HG02588 (cell line): ENCODE measurements at regions not wholly inside any gene's neighbourhood (a gene's known extent, or its start where the extent isn't known, plus 50 kb on each side); places are given as distances from the start of the nearest gene placed in this dataset.
"Not testable (repeated sequence)": the region's sequence is repeated elsewhere in the genome, so short reads cannot be mapped to it uniquely, and the experiment has no call there.

Experiments
- ATAC-seq: cut with Tn5 transposase; IDR thresholded peaks from one replicate; pipeline ENCODE4 v1.9.1; 2021; ENCODE audit warnings: mild to moderate bottlenecking, moderate library complexity; ENCODE audit not compliant: unreplicated experiment

DNA sequence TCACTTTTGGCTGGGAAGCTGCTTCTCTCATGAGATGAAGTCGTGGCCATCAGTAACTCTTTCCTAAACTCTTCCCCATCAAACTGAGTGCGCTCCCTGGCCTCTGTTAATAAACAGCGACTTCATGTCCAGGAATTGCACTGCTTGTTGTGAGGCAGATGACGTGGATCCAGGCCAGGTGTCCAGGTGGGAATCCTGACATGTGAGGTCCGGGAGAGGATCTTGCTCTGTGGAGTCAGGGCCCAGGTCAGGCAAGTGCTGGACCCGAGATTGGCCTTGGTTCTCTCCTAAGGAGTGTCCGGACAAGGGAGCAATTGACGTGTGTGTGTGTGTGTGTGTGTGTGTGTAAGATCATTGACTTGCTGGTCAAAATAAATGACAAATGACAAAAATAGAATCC is 362.7 kb downstream of the GLRX3 start:
- no peak for ATAC-seq

DNA sequence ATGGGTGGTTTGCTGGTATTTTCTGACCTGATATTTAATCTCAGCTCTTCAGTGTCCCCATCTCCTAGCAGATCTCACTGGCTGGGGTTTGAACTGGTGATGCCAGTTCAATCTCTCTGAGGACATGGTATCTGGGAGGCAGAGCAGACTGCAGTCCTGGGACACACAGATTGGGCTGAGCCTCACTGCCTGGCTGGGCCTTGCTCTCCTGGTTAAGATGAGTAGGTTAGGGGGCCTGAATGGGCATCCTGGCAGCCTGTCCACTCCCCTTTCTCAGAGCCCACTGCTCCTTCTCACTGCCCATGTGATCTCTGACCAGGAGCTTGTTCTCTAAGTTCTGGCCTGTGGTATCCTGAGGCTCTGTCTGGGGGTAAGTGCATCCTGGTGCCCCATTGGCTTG is 363.4 kb downstream of the GLRX3 start:
- ATAC-seq: no peak

DNA sequence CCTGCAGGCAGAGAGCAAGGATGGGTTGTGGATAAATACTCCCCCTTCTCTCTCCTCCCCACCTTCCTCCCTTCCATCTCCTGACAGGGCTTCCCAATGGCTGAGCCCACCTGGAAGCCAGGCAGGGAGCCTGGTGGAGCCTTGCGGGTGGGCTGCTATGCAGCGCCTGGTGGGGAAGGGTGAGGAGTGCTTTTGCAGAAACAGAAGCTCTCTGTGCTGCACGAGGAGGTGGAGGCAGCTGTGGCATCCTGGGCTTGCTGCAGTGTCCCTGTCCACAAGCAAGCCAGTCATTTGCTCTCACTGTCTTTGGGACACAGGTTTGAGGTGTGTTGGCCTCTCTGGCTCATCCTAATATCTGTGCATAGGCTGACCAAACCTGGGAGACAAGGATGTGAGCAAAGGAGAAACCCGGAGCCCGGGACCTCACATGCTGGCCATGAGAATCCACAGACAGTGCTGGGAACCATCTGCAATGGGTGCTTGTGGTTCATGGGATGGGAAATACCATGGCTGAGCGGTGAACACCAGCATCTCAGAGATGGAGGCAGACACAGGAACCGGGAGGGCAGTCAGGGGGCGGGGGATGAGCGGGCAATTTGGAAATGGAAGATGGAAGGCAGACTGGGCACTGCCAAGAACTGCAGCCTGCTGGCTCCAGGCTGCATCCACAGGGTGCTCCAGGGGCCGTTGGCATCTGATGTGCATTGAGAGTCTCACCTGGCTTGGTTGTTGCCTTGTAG is 364.2 kb downstream of the GLRX3 start:
- ATAC-seq: no peak

DNA sequence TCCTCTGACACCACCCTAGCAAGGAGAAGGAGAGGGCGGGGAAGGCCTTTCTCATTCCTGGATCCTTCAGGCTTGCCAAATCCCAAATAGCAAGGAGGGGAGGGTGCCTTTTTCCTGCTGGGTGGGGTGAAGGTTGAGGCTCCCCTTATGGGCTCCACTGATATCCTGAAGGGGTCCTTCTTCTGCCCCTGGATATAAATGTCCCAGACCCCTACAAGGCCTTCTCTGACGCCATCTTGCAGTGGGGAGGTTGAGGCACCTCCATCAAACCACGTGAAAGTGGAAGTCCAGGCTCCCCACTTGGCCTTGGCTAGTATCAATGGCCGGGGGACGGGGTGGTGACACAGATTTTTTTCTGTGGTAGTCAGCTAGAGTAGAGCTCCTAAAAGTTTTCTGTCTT is 371.3 kb downstream of the GLRX3 start:
- ATAC-seq: no peak

DNA sequence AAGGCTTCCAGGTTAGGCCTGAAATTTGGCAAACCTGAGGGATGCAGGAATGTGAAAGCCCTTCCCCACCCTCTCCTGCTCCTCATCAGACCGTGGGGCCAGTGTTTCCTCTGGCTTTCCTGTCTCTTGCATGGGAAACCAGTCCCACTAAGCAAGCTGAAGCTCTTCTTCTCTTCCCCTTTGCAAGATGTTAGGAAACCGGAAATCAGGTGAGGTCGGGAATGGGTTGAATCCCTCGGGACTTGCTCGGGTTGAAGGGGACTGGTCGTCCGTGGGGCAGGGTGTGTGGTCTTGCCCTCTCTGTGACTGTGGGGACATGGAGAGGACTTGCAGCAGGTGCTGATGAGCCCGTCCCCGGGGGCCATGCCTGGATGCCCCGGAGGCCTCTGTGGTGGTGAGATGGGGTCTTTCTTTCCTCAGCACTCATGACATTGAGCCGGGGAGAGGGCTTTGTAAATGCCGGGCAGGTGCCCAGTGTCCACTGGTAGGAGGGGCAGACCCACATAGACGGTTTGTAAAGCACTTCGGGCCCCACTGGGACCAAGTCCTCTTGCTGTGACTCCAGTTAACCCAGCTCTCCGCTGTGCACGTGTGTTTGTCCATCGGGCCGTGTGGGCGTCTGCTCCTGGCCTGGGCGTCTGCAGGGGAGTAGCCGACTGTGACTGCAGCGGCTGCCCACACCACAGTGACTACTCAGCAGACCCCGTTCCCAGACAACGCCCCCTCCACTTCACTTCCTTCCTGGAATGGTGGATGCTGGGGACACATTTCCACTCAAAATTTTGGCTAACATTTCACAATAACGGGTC is 373.9 kb downstream of the GLRX3 start:
- ATAC-seq: no peak

DNA sequence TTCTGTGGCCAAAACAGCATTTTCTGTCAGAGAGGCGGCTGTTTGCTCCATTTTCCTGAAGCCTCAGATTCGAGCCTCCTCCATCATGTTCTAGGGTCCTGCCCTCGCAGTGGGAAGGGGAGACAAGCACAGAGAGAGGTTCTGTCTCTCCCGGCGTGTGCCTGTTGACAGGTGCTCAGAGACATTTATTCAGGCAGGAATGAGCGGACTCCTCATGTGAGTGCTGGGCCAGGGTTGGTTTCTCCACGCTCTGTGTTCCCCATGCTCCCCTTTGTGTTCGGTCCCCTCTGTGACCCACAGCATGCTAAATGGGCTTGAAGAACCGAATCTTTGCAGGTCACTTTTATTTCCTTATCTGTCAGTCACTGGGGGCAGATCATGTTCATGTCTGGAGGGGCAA is 374.6 kb downstream of the GLRX3 start:
- ATAC-seq: no peak

GRCh38 chr10:130511766-130512165 is 375.6 kb downstream of the GLRX3 start:
- ATAC-seq: no peak

DNA sequence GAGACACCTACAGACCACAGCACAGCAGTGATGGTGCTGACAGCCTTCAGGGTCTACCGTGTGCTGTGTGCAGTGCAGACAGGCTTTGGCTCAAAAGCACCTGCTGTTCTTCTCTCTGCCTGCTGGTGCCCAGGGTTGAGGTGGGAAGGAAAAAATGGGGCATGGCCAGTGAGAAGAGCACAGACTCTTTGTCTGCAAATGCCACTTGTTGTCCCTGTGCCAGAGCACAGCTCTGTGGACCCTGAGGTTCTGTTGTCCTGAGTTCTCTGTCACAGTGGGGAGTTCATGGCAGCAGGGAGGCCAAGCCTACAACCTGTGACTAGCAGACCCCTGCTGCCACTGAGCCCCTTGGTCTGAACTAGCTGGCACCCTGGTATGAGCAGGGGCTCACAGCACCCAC is 376.7 kb downstream of the GLRX3 start:
- no peak for ATAC-seq

GRCh38 chr10:130513686-130514476 is 377.7 kb downstream of the GLRX3 start:
- ATAC-seq: no peak

GRCh38 chr10:130515670-130516069 is 379.5 kb downstream of the GLRX3 start:
- no peak for ATAC-seq

- no peak for ATAC-seq
These were observed 380.0 kb downstream of the GLRX3 start for GRCh38 chr10:130516141-130516735.

GRCh38 chr10:130518921-130519320 is 382.7 kb downstream of the GLRX3 start:
- ATAC-seq: not testable (repeated sequence)

- no peak for ATAC-seq
These were observed 383.6 kb downstream of the GLRX3 start for GRCh38 chr10:130519791-130520190.

GRCh38 chr10:130531312-130531711 is 395.1 kb downstream of the GLRX3 start:
- ATAC-seq: no peak

DNA sequence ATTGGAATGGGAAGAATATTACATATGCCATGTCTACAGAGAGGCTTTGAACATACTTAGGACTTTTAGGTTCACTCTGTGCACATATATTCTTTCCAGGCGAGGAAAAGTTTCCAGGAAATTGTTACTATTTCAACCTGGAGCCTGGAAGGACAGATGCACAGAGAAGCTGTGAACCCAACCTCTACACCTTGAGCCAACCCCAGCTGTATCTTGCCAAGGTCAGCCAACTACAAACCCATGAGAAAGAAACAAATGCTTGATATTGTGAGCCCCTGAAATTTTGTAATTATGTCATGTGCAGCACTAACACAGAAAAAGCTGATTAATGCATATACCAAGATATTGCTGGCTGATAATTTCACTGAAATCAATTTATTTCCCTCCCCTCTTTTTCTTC is 404.9 kb downstream of the GLRX3 start:
- no peak for ATAC-seq

DNA sequence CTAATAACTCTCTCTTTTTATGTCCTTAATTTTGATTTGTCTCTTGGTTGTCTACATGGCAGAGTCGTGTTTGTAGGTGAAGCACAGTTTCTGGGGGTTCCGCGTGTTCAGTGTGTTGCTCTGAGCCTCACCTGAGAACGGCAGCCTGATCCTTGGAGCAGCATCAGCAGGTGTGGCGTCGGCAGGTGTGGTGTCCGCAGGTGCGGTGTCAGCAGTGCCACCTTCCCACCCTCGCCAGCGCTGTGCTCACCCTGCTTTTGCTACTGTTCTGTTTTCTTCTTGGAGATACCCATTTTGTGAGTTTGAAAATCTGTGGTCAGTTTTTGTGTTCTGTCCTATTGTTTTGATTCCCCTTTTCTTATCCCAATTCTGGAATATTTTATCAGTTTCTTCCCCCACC is 406.6 kb downstream of the GLRX3 start:
- ATAC-seq: no peak

DNA sequence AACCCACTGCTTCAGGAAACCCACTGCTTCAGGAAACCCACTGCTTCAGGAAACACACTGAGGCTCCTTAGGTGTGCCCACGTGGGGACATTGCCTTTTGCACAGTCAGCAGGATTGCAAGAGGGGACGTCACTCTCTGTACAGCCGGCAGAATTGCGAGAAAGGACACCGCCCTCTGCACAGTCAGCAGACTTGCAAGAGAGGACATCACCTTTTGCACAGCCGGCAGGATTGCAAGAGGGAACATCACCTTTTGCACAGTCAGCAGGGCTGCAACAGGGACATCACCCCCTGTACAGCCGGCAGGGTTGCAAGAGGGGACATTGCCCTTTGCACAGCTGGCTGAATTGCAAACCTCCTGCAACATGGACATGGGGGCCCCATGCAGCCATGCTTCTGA is 407.6 kb downstream of the GLRX3 start:
- ATAC-seq: no peak

DNA sequence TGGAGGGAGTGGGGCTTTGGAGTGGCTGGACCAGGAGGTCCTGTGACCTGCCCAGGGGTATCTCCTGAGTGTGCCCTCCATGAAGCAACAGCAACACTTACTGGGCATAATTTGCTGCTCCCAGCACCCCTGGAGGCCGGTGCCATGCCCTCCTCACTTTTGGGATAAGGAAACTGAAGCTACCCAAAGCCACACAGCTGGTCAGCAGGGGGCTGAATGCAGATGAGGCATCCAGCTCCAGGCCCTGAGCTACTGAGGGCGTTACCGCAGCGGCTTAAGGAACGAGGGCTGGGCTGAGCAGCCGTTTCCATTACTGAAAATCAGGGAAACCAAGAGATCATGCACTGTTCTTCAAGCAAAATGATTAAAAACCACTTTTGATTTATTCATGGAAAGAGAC is 408.9 kb downstream of the GLRX3 start:
- no peak for ATAC-seq

DNA sequence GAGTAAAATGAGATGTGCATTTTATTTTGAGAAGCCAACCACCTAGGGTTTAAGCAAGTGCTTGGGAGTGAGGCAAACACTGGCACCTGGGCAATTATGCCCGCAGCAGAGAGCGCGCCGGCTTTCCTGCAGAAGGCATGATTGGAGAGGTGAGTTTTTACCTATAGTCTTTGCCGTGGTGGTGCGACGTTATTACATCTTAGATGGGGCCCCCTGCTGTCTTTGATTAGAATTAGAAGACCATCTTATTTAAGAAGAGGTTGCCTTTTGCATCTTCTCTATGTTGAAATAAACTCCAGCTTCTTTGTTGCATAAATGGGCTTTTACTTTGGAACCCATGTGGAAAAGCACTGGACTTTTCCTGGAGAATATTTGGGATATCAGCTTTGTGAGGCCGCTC is 409.5 kb downstream of the GLRX3 start:
- ATAC-seq: no peak

- no peak for ATAC-seq
These were observed 410.6 kb downstream of the GLRX3 start for GRCh38 chr10:130546841-130547240.

GRCh38 chr10:130547368-130547767 is 411.2 kb downstream of the GLRX3 start:
- ATAC-seq: no peak
